ENCODE measurements at regions not wholly inside any gene's neighbourhood (a gene's known extent, or its start where the extent isn't known, plus 50 kb on each side); places are given as distances from the start of the nearest gene placed in this dataset.
"Not testable (repeated sequence)": the region's sequence is repeated elsewhere in the genome, so short reads cannot be mapped to it uniquely, and the experiment has no call there.

- ATAC-seq (peak; percentile 80), DNase-seq (ENCODE audit: missing footprints) (no peak)
- intact Hi-C loops (cut with DNase I): no loop called here
Measured at GRCh38 chr16:65285128-65286048, 163.5 kb upstream of the CDH11 start.

DNA sequence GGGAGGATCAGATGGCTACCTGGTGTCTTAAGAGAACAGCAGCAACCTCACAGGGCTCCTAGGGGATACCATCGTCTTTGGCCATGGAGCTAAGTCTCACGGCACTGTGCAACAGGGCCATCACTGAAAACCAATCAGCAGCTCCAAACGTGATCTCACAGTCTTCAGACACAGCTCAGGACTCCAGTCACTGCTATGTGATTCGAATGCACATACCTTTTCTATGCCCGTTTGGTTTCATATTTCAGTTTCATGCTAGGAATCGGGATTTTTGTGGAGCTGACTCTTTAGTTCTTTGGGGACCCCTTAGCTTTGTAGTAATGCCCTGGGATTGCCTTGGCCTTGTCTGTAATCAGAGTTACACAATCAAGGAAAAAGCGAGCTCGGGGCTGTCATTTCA is 162.8 kb upstream of the CDH11 start:
- intact Hi-C loops (cut with DNase I): no loop called here
- no peak for DNase-seq (ENCODE audit: missing footprints)
- no peak for ATAC-seq

GRCh38 chr16:65283181-65283651 is 161.4 kb upstream of the CDH11 start:
- intact Hi-C loops (cut with DNase I): no loop called here
- no peak for ATAC-seq
- DNase-seq (ENCODE audit: missing footprints): no peak

GRCh38 chr16:65281586-65281985 is 159.7 kb upstream of the CDH11 start:
- intact Hi-C loops (cut with DNase I): no loop called here
- ATAC-seq: no peak

GRCh38 chr16:65280845-65281512 is 159.1 kb upstream of the CDH11 start:
- intact Hi-C loops (cut with DNase I): no loop called here
- no peak for DNase-seq (ENCODE audit: missing footprints)
- no peak for ATAC-seq

More at GRCh38 chr16:65281586-65281985, 159.7 kb upstream of the CDH11 start:
- DNase-seq (ENCODE audit: missing footprints): no peak

DNA sequence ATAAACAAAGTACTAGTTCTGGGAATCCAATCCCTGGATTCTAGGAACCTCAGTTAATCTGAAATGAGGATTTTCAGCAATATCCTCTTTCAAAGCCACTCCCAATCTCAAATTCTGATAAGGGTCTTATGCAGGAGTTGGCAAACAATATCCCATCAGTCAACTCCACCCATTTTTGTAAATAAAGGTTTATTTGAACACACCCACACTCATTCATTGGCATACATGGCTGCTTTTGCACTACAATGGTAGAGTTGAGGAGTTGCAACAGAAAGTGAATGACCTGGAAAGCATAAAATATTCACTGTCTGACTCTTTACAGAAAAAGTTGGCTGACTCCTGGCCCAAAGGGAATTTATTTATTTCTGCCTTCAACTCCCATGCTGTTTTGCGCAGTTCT is 157.7 kb upstream of the CDH11 start:
- DNase-seq (ENCODE audit: missing footprints) (no peak), ATAC-seq (no peak)
- intact Hi-C loops (cut with DNase I): no loop called here

DNA sequence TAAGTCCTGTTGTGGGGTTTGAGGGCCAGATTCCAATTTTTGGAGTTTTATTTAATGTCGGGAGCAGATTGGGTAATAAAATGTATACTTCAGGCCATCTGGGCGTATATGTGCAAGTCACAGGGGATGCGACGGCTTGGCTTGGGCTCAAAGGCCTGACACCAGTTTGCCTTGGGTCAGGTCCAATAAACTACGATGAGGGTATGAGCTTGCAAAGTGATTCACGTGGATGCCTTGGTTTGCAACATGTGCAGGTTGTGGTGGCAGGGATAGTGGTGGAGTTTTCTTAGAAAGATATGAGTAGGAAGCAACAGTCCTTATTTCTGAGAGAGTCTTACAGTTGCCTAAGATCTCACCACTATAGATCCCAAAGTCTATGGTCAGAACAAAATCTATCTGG is 157.0 kb upstream of the CDH11 start:
- intact Hi-C loops (cut with DNase I): no loop called here
- no peak for ATAC-seq
- no peak for DNase-seq (ENCODE audit: missing footprints)

DNA sequence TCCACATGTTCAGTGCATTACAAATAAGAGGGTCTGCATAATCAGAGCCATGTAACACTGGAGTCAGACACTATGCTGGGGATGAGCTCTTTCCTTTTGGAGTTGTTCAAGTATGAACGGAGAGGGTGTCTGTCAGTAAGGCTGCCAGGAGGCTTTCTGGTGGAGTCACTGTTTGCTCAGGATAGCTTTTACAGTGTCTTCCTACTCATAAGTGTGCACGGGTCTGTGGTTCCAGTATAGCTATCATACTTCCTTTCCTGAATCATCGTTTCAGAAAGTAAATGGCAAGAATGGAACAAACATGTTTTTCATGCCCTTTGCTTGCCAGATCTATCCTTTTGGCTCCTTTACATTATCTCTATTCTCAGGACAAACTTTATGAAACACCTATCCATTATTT is 152.7 kb upstream of the CDH11 start:
- DNase-seq (ENCODE audit: missing footprints) (no peak), ATAC-seq (no peak)
- intact Hi-C loops (cut with DNase I): no loop called here

DNA sequence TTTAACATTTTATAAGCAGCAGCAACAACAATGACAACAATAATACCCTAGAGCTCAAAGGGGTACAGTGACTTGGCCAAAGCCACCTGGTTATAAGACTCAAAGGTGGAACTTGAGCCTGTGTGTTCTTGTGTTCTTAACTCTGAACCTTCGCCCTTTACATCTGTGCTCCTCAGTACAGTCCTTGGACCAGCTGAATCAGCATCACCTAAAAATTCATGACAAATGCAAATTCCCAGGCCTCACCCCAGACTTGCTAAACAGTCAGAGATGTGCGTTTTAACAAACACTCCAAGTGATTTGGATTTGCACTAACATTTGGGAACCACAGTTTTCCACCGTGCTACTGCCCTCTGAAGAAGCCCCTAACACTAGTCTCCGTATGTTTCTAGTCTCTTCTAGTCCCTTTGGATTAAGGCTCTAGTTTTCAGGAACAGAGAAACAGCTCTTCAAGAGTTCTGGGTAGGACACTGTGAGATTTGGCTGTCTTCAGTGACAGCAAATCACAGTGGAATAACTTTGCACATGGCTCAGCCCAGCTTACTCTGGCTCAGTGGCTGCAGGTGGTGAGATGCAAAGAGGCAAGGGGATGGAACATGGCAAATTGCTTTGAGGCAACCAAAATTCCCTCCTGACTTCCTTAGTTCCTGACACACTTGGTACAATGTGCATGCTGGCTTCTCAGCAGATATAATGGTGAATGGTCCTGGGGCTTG is 151.0 kb upstream of the CDH11 start:
- intact Hi-C loops (cut with DNase I): no loop called here
- no peak for ATAC-seq

GRCh38 chr16:65271996-65272395 is 150.1 kb upstream of the CDH11 start:
- intact Hi-C loops (cut with DNase I): no loop called here
- DNase-seq (ENCODE audit: missing footprints) (no peak), ATAC-seq (no peak)

More for the DNA sequence above, 151.0 kb upstream of the CDH11 start:
- DNase-seq (ENCODE audit: missing footprints): no peak

GRCh38 chr16:65268331-65268730 is 146.5 kb upstream of the CDH11 start:
- ATAC-seq: no peak
- intact Hi-C loops (cut with DNase I): no loop called here
- no peak for DNase-seq (ENCODE audit: missing footprints)

DNA sequence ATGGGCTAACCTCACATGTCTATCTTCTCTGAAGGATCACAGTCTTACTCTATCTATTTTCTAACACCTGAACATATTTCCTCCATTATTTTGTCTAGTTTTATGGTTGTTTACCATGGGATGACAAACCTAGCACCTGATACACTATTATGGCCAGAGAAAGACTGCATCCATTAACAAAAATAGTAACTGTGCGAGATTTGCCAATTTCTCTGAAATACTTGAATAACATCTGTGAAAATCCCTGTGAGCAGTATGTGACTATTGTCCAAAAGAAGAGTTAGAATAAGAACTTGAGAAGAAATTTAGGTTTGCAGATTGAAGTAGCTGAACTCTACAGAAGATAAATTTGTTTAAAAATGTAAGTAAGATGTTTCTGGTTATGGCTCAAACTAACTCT is 142.0 kb upstream of the CDH11 start:
- no peak for ATAC-seq

DNA sequence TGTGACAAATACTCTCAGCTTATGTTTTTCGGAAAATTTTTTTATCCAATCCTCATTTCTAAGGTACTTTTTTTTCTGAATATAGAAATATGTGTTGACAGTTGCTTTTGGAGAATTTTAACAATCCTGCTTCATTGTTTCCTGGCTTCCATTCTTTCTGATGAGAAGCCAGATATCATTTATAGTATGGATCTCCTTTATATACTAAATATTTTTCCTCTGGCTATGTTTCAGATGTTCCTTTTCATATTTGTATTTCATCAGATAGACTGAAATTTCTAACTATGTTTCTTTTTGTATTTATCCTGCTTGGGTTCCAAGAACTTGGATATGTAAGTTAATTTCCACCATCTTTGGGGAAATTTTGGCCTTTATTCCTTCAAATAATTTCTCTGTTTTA is 138.9 kb upstream of the CDH11 start:
- DNase-seq (ENCODE audit: missing footprints) (no peak), ATAC-seq (no peak)
- intact Hi-C loops (cut with DNase I): no loop called here

More for the DNA sequence above, 142.0 kb upstream of the CDH11 start:
- intact Hi-C loops (cut with DNase I): no loop called here
- no peak for DNase-seq (ENCODE audit: missing footprints)

- ATAC-seq (no peak), DNase-seq (ENCODE audit: missing footprints) (no peak)
- intact Hi-C loops (cut with DNase I): no loop called here
Measured at GRCh38 chr16:65254144-65254543, 132.3 kb upstream of the CDH11 start.

- DNase-seq (ENCODE audit: missing footprints) (peak; percentile 83), ATAC-seq (peak; percentile 99)
- intact Hi-C loops (cut with DNase I): no loop called here
Measured at GRCh38 chr16:65249768-65250167, 127.9 kb upstream of the CDH11 start.

GRCh38 chr16:65244787-65245186 is 122.9 kb upstream of the CDH11 start:
- no peak for ATAC-seq
- no peak for DNase-seq (ENCODE audit: missing footprints)
- intact Hi-C loops (cut with DNase I): no loop called here

- intact Hi-C loops (cut with DNase I): no loop called here
- ATAC-seq: no peak
Measured at GRCh38 chr16:65235339-65236177, 113.7 kb upstream of the CDH11 start.

DNA sequence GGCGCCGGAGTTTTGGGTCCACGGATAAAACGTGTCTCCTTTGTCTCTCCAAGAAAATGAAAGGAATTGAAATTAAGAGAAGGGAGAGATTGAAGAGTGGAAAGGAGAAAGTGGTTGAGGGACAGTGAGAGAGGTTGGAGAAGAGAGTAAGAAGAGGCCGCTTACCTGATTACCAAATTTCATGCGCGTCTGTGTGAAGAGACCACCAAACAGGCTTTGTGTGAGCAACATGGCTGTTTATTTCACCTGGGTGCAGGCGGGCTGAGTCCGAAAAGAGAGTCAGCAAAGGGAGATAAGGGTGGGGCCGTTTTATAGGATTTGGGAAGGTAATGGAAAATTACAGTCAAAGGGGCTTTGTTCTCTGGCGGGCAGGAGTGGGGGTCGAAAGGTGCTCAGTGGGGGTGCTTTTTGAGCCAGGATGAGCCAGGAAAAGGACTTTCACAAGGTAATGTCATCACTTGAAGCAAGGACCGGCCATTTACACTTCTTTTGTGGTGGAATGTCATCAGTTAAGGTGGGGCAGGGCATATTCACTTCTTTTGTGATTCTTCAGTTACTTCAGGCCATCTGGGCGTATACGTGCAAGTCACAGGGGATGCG is 113.0 kb upstream of the CDH11 start:
- DNase-seq (ENCODE audit: missing footprints); ATAC-seq; intact Hi-C loops (cut with DNase I): not testable (repeated sequence)

More at GRCh38 chr16:65235339-65236177, 113.7 kb upstream of the CDH11 start:
- peak; percentile 60 for DNase-seq (ENCODE audit: missing footprints)
